MV-4-11 (cell line): ENCODE measurements at regions not wholly inside any gene's neighbourhood (a gene's known extent, or its start where the extent isn't known, plus 50 kb on each side); places are given as distances from the start of the nearest gene placed in this dataset.

ENCODE experiments used
- DNase-seq: peaks from one replicate; lab custom pipeline; 2025; lab: John Stamatoyannopoulos, UW

- no peak for DNase-seq
Measured at GRCh38 chr2:117071556-117072102, 742.9 kb upstream of the DDX18 start.

GRCh38 chr2:117074756-117075155 is 739.7 kb upstream of the DDX18 start:
- no peak for DNase-seq

GRCh38 chr2:117085256-117085655 is 729.2 kb upstream of the DDX18 start:
- DNase-seq: no peak

- DNase-seq: no peak
Measured at GRCh38 chr2:117085737-117086136, 728.8 kb upstream of the DDX18 start.

DNA sequence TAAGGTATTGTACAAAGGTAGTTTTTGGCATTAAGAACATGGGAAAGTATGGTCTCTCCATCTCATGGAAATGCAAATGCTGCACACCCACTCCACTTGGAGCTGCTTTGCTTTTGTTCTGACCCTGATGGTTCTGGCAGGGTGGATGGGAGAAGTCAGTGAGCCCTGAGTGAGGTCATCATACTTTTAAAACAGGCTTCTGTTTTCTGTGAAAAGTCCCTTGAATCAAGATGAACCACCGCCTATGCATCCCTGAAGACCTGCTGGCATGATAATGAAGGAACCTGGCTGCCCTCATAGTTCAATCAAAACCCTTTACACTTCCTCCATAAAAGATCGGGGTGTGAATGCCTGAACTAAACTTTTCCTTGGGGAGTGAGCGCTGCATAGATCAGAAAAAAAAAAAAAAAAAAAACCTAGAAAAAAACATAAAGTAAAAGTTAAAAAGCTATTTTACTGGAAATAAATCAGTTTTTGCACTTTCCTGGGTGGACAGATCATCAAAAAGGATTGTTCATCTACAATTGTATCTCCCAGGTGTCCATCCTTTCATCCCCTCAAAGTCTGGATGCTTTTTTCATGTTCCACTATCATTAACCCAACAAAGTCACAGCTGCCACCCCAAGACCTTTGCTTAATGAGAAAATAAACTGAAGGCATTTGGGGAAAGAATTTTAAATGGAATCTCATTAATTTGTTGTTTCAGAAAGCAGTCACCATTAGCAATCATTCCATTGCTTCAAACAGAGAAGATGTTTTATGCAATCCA is 728.1 kb upstream of the DDX18 start:
- DNase-seq: no peak

DNA sequence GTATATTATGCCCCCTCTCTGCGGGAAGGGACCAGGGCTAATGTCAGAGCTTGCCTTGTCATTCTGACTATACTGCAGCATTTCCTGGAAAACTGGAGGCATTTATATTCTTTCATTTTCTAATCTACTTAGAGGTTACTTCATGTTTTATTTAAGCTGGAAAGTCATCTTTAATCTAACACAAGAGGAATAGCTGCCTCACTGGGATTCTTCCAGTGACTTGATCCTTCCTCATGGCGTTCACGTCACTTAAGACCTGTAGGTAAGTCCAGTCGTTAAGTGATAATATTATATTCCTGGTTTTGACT is 727.6 kb upstream of the DDX18 start:
- DNase-seq: no peak

GRCh38 chr2:117087535-117088291 is 726.8 kb upstream of the DDX18 start:
- DNase-seq: peak; percentile 11

DNA sequence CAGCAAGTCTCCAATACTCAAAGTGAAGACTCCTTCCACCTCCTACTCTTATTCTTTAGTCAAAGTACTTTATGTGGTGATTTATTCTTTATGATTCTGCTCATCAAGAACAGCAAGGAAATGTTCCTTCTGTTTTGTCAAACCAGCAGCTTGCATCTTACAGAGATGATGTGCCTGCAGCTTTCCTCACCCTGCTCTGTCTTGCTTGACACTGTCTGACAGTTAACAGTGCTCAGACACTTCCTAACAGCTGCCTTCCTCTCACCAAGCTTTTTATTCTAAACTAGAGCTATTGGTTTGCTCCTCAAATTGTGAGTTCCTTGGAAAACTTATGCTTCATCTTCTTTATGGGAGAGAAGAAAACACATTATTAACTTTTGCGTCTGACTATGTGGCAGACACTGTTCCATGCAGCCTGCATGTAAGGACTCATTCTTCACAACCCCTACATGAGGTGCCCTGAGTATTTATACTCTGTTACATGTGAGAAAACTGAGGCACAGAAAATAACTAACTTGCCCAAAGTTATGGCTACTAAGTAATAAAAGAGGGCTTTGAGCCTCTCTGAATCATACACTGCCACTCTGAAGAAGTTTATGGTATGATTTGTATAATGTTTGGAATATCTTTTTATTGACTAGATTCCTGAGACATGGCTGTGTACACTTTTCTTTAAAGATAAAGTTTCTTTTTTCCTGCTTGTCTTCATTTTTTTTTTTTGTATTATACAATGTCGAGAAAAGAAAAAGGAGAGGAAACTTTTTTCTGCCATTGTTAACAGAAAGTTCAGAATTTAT is 723.3 kb upstream of the DDX18 start:
- no peak for DNase-seq

DNA sequence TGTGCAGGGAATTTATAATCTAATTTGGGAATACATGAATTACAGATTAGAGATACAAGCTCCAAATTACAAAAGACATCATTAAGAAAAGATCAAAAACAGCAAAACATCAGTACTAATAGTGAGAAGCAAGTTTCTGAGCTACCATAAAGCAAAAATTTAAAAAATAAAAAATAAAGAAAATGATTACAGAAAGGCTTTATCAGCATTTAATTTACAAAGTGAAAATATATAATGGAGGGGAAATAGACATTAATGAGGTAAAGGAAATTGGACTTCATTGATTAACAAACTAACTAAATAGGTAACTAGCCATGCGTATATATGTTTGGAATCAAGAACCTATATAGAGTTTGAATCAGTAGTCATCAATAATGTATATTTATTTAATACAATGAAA is 712.9 kb upstream of the DDX18 start:
- DNase-seq: no peak

DNA sequence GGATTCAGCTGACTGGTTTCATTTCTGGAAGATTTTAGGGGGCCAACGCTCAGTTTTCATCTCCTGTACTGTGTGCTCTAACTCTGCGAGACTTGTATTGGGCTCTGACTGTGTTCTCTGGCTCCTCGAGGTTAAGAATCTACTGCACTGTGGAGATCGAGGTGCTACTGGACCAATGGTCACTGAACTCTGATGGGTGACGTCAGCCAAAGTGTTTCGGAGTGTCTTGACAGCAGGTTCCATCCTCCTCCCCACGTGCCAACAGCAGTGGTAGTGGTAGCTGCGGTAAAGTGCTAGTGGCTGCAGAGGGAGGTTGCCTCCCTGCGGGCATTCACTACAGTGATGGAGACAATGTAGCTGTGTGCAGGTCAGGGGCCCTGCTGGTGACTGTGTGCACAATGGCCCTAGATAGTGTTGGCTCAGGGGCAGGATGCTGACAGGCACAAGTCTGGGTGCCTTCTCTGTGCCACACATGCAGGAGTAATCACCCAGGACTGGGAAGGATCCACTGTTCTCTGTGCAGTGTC is 705.7 kb upstream of the DDX18 start:
- no peak for DNase-seq

- no peak for DNase-seq
Measured at GRCh38 chr2:117118994-117119393, 695.5 kb upstream of the DDX18 start.

- DNase-seq: no peak
Measured at GRCh38 chr2:117123362-117123761, 691.1 kb upstream of the DDX18 start.

GRCh38 chr2:117126656-117127055 is 687.8 kb upstream of the DDX18 start:
- DNase-seq: no peak

DNA sequence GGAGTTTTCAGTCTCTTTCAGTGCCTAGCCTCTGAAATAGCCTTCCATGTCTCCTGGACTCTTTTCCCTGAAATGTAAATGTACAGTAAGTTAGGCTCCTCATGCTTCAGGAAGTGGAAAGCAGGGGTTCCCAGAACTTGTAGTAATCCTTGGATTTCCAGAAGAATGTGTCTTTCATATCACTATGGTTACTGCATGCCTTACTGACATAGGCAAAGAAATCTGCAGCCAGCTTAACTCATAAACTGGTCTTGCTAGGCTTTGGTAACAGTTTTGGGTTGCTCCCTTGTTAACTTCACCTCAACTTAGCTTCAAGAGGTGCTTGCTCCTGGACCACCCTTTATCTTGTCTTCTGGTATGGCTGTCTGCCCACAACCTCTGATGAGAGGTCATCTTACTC is 686.8 kb upstream of the DDX18 start:
- no peak for DNase-seq

- DNase-seq: no peak
Measured at GRCh38 chr2:117128461-117128860, 686.0 kb upstream of the DDX18 start.

DNA sequence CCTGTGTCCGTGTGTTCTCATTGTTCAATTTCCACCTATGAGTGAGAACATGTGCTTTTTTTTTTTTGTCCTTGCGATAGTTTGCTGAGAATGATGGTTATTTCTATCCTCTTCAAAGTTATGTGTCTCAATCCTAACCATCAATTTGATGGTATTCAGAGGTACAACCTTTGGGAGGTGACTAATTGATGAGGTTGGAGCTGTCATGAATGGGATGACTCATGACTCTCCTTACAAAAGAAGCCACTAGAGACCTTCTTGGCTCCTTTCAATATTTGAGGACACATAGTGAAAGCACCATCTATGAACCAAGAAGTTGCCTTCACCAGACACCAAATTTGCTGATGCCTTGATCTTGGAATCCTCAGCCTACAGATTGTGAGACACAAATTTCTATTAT is 677.1 kb upstream of the DDX18 start:
- DNase-seq: no peak

DNA sequence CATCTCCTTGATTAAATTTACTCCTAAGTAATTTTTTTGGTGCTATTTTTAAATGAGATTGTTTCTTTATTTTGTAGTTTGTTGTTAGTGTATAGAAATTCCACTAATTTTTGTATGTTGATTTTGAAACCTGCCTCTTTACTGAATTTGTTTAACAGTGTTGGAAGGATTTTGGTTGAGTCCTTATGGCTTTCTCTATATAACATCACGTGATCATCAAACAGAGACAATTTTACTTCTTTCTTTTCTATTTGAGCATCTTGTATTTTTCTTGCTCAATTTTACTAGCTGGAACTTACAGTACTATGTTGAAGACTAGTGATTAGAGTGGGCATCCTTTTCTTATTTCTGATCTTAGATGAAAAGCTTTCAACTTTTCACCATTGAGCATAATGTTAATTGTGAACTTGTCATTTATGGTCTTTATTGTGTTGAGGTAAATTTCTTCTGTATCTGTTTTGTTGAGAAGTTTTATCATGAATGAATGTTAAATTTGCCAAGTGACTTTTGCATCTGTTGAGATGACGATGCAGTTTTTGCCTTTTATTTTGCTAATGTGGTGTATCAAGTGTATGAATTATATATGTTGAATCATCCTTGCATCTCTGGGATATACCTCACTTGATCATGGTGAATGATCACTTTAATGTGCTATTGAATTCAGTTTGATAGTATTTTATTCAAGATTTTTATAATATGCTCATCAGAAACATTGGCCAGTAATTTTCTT is 645.3 kb upstream of the DDX18 start:
- DNase-seq: no peak

DNA sequence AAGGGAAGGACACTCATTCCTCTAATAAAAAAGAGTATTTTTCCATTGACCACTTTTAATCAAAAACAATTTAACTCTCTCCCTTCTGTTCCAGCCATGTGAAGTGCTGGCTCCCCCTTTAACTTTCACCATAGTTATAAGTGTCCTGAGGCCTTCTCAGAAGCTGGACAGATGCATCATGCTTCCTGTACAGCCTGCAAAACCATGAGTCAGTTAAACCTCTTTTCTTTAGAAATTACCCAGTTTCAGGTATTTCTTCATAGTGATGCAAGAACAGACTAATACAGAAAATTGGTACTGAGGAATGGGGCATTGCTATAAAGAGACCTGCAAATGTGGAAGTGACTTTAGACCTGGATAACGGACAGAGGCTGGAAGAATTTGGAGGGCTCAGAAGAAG is 643.6 kb upstream of the DDX18 start:
- peak; percentile 94 for DNase-seq

GRCh38 chr2:117179405-117179804 is 635.1 kb upstream of the DDX18 start:
- no peak for DNase-seq

DNA sequence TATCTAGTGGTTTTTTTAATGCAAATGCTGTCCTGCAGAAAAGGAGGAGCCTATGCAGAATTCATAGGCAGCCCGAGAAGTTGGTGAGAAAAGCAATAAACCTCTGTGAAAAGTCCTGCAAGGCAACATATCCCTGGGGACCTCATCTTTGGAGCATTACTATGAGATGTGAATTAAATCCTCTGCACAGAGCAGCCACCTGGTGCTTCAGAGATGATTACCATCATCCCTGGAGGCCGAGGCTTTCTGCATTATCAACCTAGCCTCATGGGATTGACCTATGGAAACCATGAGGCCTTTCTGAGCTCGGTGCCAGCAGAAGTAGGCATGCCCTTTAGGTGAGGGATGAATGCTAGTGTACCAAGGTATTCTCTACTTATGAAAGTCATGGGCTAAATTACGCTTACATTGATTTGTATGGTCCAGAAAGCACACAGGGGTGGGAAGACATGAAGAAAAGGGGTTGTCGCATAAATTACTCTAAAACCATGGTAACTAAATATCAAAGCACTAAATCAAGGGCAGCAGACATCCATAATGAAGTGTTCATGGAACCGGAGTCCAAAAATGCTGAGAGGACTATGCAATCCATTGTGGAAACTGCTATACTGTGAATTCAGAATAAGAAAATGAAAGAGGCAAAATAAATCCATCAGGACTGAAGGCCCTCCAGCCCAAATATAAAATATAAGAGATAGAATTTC is 623.5 kb upstream of the DDX18 start:
- DNase-seq: no peak

DNA sequence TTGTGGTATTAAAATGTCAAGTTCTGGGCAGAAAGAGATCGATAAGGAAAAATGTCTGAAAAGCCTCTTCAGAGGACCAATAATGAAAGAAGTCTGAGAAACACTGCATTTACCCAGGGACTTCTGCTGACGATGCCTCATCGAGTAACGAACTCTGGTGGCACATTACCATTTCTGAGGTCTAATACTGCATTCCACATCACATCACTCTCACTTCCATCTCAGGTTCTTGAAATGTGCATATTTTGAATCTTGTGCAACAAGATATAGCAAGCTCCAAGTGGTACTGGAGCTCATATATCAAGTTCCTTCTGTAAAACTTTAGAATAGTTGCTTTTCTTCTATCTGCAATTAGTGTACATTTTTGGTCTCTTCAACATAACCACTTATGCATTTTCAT is 619.1 kb upstream of the DDX18 start:
- DNase-seq: no peak
